HepG2 (cell line): ENCODE measurements at regions not wholly inside any gene's neighbourhood (a gene's known extent, or its start where the extent isn't known, plus 50 kb on each side); places are given as distances from the start of the nearest gene placed in this dataset.

Source experiments
- ATAC-seq: fragments of 200-7000 bp; cut with Tn5 transposase; 3 replicates; pipeline ENCODE4 v1.9.1; 2020; ENCODE audit warnings: mild to moderate bottlenecking, moderate library complexity
- BruUV-seq: library from RNA; stranded (reverse); fragments of 400-500 nt; replicated peaks from 2 replicates; lab custom pipeline; 2021; lab: Mats Ljungman, UMichigan
- CTCF ChIA-PET: fragments of 300-600 bp; formaldehyde crosslinking; extraction: SDS; loops from one replicate; lab custom pipeline; 2021; ENCODE audit warnings: low total read pairs, inconsistent platforms, low intra/inter-chr PET ratio; lab: Yijun Ruan, JAX
- POLR2A ChIA-PET: fragments of 350-600 bp; sonication (Branson Sonifier 250); formaldehyde crosslinking; loops from one replicate; lab custom pipeline; 2020; ENCODE audit warnings: antibody characterized with exemption, inconsistent platforms; lab: Yijun Ruan, JAX
- DNase-seq: peaks from one replicate; pipeline ENCODE4 v3.0.0-alpha.2; 2015; ENCODE audit warnings: low spot score
- FAIRE-seq: peaks from 3 replicates; lab custom pipeline; 2011; peaks lifted over from hg19 to GRCh38; lab: Jason Lieb, UNC
- H2AFZ ChIP-seq: one replicate; pipeline ENCODE4 v1.6.1; 2011; ENCODE audit warnings: low read length, inconsistent platforms
- H3K27ac ChIP-seq: fragments of 300-600 bp; 3 replicates; pipeline ENCODE4 v1.8.0; 2011; ENCODE audit warnings: mixed run types, mild to moderate bottlenecking, mixed read lengths, low read length, inconsistent platforms; ENCODE audit not compliant: insufficient read depth; ENCODE audit errors: extremely low read length
- H3K27me3 ChIP-seq, 2 experiments: fragments of 200-600 bp in 1 of 2; 2 replicates in 1 of 2; 3 replicates in 1 of 2; pipeline versions ENCODE4 v1.6.0 to v1.8.0; 2011; ENCODE audit warnings: low read length in 2 of 2, mild to moderate bottlenecking in 2 of 2, moderate library complexity in 2 of 2, inconsistent platforms in 1 of 2; ENCODE audit not compliant: insufficient read depth in 2 of 2, control insufficient read depth in 1 of 2
- H3K36me3 ChIP-seq, 2 experiments: fragments of 200-600 bp in 1 of 2; replicated peaks in 1 of 2; 2 replicates in 1 of 2; 3 replicates in 1 of 2; pipeline versions ENCODE4 v1.5.1 to v1.8.0; 2011; ENCODE audit warnings: low read length in 2 of 2, inconsistent platforms in 1 of 2; ENCODE audit not compliant: insufficient read depth in 2 of 2, control insufficient read depth in 1 of 2
- H3K4me1 ChIP-seq: 2 replicates; pipeline ENCODE4 v1.5.1; 2012; ENCODE audit warnings: low read length, inconsistent platforms; ENCODE audit not compliant: insufficient read depth
- H3K4me2 ChIP-seq: 2 replicates; pipeline ENCODE4 v1.6.0; 2011; ENCODE audit warnings: low read depth, low read length, inconsistent platforms
- H3K4me3 ChIP-seq, 3 experiments: fragments of 200-600 bp in 1 of 3; sonication (generic), shearing (Covaris generic) in 1 of 3; replicated peaks in 1 of 3; 2 replicates each; pipeline ENCODE4 v1.5.1; 2011 to 2016; ENCODE audit warnings: low read length in 3 of 3, inconsistent platforms in 2 of 3, low read depth in 2 of 3, mild to moderate bottlenecking in 2 of 3, control low read depth in 1 of 3, mixed read lengths in 1 of 3; ENCODE audit not compliant: insufficient read depth in 1 of 3
- H3K79me2 ChIP-seq: one replicate; pipeline ENCODE4 v1.6.1; 2011; ENCODE audit warnings: low read length, inconsistent platforms; ENCODE audit not compliant: insufficient read depth
- H3K9ac ChIP-seq: 2 replicates; pipeline ENCODE4 v1.6.0; 2011; ENCODE audit warnings: mild to moderate bottlenecking, low read depth, low read length, inconsistent platforms; ENCODE audit not compliant: insufficient read depth
- H3K9me3 ChIP-seq: 2 replicates; pipeline ENCODE4 v1.5.1; 2012; ENCODE audit warnings: mild to moderate bottlenecking, low read length
- H4K20me1 ChIP-seq: 2 replicates; pipeline ENCODE4 v1.6.0; 2011; ENCODE audit warnings: inconsistent platforms, mild to moderate bottlenecking, low read length, moderate library complexity; ENCODE audit not compliant: insufficient read depth
- ETV6 ChIP-seq: sonication (generic); formaldehyde crosslinking; conservative IDR thresholded peaks from 2 replicates; pipeline ENCODE4 v1.4.0; 2020; ENCODE audit warnings: missing genetic modification reagents
- FIP1L1 ChIP-seq: fragments of 200-400 bp; formaldehyde crosslinking; IDR thresholded peaks from 2 replicates; pipeline ENCODE4 v1.6.1; 2018; ENCODE audit warnings: low read depth, mild to moderate bottlenecking, low read length, moderate library complexity, borderline replicate concordance; ENCODE audit not compliant: insufficient read depth
- GATA4 ChIP-seq: sonication (generic); IDR thresholded peaks from 2 replicates; pipeline ENCODE4 v1.6.1; 2016; ENCODE audit warnings: antibody characterized with exemption, low read depth, borderline replicate concordance
- MBD4 ChIP-seq: IDR thresholded peaks from 2 replicates; pipeline ENCODE4 v1.6.1; 2012; ENCODE audit warnings: low read length, inconsistent platforms, borderline replicate concordance
- SAFB2 ChIP-seq: sonication (generic); formaldehyde crosslinking; IDR thresholded peaks from 2 replicates; pipeline ENCODE4 v1.5.1; 2020; ENCODE audit warnings: missing genetic modification reagents, low read depth, mild to moderate bottlenecking, borderline replicate concordance
- TCF7L2 ChIP-seq: IDR thresholded peaks from 2 replicates; pipeline ENCODE4 v1.6.1; 2011; ENCODE audit warnings: mild to moderate bottlenecking, low read depth, low read length, moderate library complexity
- THRA ChIP-seq: sonication (generic); formaldehyde crosslinking; IDR thresholded peaks from 2 replicates; pipeline ENCODE4 v1.4.0; 2020; ENCODE audit warnings: missing genetic modification reagents, borderline replicate concordance
- ZBTB39 ChIP-seq: sonication (generic); formaldehyde crosslinking; IDR thresholded peaks from 2 replicates; pipeline ENCODE4 v1.5.0; 2020; ENCODE audit warnings: missing genetic modification reagents
- ZFP82 ChIP-seq: sonication (generic); formaldehyde crosslinking; IDR thresholded peaks from 2 replicates; pipeline ENCODE4 v1.5.1; 2020; ENCODE audit warnings: mild to moderate bottlenecking, missing genetic modification reagents, borderline replicate concordance
- ZNF503 ChIP-seq: sonication (generic); formaldehyde crosslinking; IDR thresholded peaks from 2 replicates; pipeline ENCODE4 v1.4.0; 2020; ENCODE audit warnings: missing genetic modification reagents
- ZNF564 ChIP-seq: sonication (generic); formaldehyde crosslinking; IDR thresholded peaks from 2 replicates; pipeline ENCODE4 v1.8.1; 2023; ENCODE audit warnings: mild to moderate bottlenecking, missing genetic modification reagents
- ZNF614 ChIP-seq: IDR thresholded peaks from 2 replicates; pipeline ENCODE4 v1.6.1; 2018; ENCODE audit warnings: missing biosample characterization, missing genetic modification reagents, inconsistent platforms, borderline replicate concordance
- ZNF639 ChIP-seq: conservative IDR thresholded peaks from 2 replicates; pipeline ENCODE4 v1.6.1; 2018; ENCODE audit warnings: missing genetic modification reagents
- ZSCAN20 ChIP-seq: sonication (generic); formaldehyde crosslinking; IDR thresholded peaks from 2 replicates; pipeline ENCODE4 v1.4.0; 2020; ENCODE audit warnings: missing genetic modification reagents, mild to moderate bottlenecking, borderline replicate concordance
- WGBS: methylation state at CpG from one replicate; pipeline ENCODE4 v1.1.6; 2017; ENCODE audit warnings: low lambda C conversion rate; 5-methylcytosine and 5-hydroxymethylcytosine counted together
- in situ Hi-C: cut with HindIII; loops from 2 replicates; pipeline ENCODE4 v1.10.0; 2017; ENCODE audit warnings: low pct_unique_long_range_greater_than_20kb; ENCODE audit not compliant: extremely low pct_ligation_motif_present
- intact Hi-C: fragments of 100-400 bp; cut with micrococcal nuclease; formaldehyde crosslinking; loops from one replicate; pipeline ENCODE4 v1.10.0; 2022; ENCODE audit not compliant: unreplicated experiment
- TF ChIP-seq, protein P1 (sequence below): sonication (generic); formaldehyde crosslinking; IDR thresholded peaks from 2 replicates; pipeline ENCODE4 v1.5.0; 2020; ENCODE audit warnings: missing genetic modification reagents

- TF ChIP-seq ZNF564 (CRISPR knock-in tag) (no peak), GATA4 (no peak)
Measured at GRCh38 chr5:12557012-12557411, 652.8 kb upstream of the CTNND2 start (continued).

DNA sequence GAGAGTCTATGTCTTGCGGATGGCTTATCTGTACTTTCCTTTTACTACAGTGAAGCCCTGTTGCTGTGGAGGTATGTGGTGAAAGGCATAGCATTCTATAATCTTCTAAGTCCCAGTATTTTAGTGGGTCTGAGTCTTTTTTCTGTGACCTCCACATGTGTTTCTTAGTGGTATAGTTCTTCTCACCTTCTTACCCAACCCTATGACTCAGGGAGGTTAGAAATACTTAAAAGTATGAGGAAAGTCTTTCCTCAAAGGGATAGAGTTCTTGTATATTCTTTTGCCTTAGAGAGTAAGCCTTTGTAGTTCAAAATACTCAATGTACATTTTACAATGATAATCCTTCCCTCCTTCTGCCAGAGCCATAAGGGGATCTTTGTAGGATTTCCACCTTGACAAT lies 621.9 kb upstream of the CTNND2 start:
- ATAC-seq (no peak), DNase-seq (no peak), FAIRE-seq (no peak)
- no TSS peak for BruUV-seq
- no peak overlapping the region for H3K9ac ChIP-seq
- in situ Hi-C loops = no loop called here
- no peak overlapping the region for H2AFZ ChIP-seq
- no peaks in the 10 kb centered on the region for H4K20me1 ChIP-seq
- H3K4me1 ChIP-seq = no peaks in the 10 kb centered on the region
- H3K79me2 ChIP-seq = no peaks in the 10 kb centered on the region
- intact Hi-C loops = no loop called here
- CTCF ChIA-PET = no interaction called here
- no peak overlapping the region for H3K4me2 ChIP-seq
- 59% methylated on average over 1 of the region's 1 CpG for WGBS
- H3K27ac ChIP-seq = no peak overlapping the region
- H3K36me3 ChIP-seq = no peaks in the 10 kb centered on the region
- peaks cover 73% of the 10 kb centered on the region for H3K9me3 ChIP-seq
- no peak overlapping the region for H3K4me3 ChIP-seq
- H3K27me3 ChIP-seq = no peaks in the 10 kb centered on the region
- POLR2A ChIA-PET = no interaction called here
- no peak for TF ChIP-seq MBD4
- no peak for TF ChIP-seq SAFB2 (CRISPR knock-in tag)
- no peak for TF ChIP-seq ZSCAN20 (CRISPR knock-in tag)
- no peak for TF ChIP-seq THRA
- TF ChIP-seq ZFP82 (CRISPR knock-in tag) = no peak
- TF ChIP-seq ETV6 (CRISPR knock-in tag) = no peak
- TF ChIP-seq FIP1L1 = no peak
- TF ChIP-seq, protein P1, sequence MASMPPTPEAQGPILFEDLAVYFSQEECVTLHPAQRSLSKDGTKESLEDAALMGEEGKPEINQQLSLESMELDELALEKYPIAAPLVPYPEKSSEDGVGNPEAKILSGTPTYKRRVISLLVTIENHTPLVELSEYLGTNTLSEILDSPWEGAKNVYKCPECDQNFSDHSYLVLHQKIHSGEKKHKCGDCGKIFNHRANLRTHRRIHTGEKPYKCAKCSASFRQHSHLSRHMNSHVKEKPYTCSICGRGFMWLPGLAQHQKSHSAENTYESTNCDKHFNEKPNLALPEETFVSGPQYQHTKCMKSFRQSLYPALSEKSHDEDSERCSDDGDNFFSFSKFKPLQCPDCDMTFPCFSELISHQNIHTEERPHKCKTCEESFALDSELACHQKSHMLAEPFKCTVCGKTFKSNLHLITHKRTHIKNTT (CRISPR knock-in tag) = no peak
- TF ChIP-seq ZNF614 (CRISPR knock-in tag) = no peak
- no peak for TF ChIP-seq ZNF639 (CRISPR knock-in tag)
- TF ChIP-seq TCF7L2 = no peak
- TF ChIP-seq ZNF503 (CRISPR knock-in tag) = no peak
- TF ChIP-seq ZBTB39 (CRISPR knock-in tag) = no peak
